Astrocyte of the cerebellum (primary cell): ENCODE measurements at regions not wholly inside any gene's neighbourhood (a gene's known extent, or its start where the extent isn't known, plus 50 kb on each side); places are given as distances from the start of the nearest gene placed in this dataset.

Experiments
- DNase-seq: peaks from one replicate; pipeline ENCODE4 v3.0.0-alpha.2; 2011; ENCODE audit warnings: low read depth
- H3K4me3 ChIP-seq: 2 replicates; pipeline ENCODE4 v1.5.1; 2011; ENCODE audit warnings: mild to moderate bottlenecking, low read depth, low read length, moderate library complexity
- in situ Hi-C: cut with HindIII; loops from 2 replicates; pipeline ENCODE4 v1.10.0; 2017; ENCODE audit warnings: low sequenced_read_pairs
- TF ChIP-seq, protein P1 (sequence below): IDR thresholded peaks from 2 replicates; pipeline ENCODE4 v1.5.1; 2012; ENCODE audit warnings: low read length, low read depth, moderate library complexity, mild to moderate bottlenecking; ENCODE audit errors: missing control alignments

DNA sequence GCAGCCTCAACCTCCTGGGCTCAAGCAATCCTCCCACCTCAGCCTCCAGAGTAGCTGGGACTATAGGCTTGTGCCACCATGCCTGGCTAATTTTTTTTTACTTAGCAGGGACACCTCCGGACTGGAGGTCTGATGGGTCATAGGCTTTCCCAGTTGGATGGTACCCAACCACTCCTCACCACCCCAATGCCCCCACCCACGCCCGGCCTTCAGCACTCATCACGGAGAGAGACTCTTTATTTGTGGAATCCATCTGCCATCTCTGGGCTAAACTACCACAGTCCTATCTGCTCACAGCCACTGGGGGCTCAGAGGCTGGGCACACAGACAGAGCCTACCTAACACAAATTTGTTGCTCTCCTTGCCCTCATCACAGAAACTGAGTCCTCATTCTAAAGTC lies 58.3 kb upstream of the STXBP1 start:
- DNase-seq = no peak
- TF ChIP-seq, protein P1, sequence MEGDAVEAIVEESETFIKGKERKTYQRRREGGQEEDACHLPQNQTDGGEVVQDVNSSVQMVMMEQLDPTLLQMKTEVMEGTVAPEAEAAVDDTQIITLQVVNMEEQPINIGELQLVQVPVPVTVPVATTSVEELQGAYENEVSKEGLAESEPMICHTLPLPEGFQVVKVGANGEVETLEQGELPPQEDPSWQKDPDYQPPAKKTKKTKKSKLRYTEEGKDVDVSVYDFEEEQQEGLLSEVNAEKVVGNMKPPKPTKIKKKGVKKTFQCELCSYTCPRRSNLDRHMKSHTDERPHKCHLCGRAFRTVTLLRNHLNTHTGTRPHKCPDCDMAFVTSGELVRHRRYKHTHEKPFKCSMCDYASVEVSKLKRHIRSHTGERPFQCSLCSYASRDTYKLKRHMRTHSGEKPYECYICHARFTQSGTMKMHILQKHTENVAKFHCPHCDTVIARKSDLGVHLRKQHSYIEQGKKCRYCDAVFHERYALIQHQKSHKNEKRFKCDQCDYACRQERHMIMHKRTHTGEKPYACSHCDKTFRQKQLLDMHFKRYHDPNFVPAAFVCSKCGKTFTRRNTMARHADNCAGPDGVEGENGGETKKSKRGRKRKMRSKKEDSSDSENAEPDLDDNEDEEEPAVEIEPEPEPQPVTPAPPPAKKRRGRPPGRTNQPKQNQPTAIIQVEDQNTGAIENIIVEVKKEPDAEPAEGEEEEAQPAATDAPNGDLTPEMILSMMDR = no peak
- H3K4me3 ChIP-seq = no peak overlapping the region
- in situ Hi-C loops = no loop called here

DNA sequence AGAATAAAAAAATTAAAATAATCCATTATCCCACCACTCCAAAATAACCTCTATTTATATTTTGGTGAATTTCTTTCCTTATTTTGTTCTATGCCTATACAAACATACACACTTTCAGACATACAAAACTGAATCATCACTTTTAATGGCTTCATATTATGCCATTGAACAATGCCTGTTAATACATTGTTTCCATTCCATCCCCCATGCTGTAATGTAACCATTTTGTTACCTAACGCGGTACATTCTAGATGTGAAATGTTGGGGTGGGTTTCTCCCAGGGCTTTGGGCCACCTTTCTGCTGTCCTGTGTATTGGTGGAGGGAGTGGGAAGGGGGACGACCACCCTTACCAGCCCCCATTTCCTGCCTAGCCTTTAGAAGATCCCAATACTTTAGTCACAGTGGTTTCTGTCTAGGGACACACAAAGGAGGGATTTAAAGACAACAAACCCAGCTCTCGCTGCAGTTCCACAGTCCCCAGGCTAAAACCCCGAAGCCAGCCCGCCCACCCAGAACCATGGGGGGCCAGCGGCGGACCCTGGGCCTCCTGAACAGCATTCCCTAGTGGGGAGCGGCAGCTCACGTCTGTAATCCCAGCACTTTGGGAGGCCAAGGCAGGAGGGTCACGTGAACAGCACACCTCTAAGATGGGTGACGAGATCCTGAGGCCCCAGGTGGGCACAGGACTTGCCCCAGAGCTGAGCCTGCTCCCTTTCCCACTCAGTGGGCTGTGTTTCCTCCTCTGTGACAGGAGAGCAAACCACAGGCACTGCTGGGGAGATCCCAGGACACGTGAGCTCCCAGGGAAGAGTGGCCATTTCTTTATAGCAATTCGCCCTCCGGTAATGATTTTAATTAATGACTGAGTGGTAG lies 56.9 kb upstream of the STXBP1 start:
- no peak overlapping the region for H3K4me3 ChIP-seq
- TF ChIP-seq, protein P1 = no peak
- in situ Hi-C loops = no loop called here
- no peak for DNase-seq

DNA sequence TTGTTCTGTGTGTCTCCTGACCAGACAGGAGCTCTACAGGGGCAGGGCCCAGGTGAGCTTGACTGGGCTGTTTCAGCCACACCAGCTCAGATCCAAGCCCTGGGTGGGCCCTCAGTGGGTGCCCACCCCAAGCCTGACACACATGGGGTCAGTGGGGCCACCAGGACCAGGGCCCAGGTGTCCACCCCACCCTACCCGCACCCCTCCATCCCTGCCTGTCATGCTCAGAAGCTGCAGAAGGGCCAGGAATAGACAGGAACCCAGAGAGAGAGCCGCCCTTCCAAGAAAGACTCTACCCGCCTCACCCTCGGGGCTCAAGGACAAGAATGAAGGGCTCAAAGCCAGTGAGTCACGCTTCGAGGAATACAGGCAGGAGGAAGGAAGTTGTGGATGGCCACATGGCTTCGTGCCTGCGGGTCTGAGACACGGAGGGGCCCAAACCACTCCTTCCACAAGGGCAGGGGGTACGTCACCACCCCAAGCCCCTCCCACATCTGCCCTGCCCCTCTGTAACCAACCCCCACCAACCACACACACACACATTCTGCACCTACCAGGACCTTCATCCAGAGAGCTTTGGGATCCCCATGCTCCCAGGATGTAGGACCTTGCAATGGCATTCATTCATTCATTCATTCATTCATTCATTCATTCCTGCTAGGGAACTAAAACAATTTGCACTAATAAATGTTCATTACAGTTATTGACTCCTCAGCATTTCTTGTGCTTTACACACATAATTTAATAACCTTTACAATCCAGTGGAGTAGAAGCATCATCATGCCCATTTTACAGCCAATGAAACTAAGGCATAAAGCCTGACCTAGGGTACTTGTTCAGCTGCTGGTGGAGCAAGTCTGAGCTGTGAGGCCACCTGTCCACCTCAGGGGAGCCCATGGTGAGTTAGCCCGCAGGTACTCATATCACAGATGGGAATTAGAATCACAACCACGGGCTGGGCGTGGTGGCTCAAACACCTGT lies 55.9 kb upstream of the STXBP1 start:
- TF ChIP-seq, protein P1 = no peak
- peak; percentile 91 for DNase-seq

DNA sequence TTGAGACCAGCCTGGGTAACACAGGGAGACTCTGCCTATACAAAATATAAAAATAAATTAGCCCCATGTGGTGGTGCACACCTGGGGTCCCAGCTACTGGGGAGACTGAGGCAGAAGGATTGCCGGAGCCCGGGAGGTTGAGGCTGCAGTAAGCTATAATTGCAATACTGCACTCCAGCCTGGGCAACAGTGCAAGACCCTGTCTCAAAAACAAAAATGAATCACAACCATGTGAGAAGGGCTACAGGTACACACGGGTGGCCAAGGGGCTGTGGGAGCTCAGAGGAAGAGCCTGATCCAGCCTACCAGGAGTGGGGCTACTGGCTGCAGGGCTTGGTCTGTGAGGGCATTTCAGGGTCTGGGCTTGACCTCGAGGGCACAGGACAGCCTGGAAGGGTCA lies 55.2 kb upstream of the STXBP1 start:
- in situ Hi-C loops = no loop called here
- DNase-seq = no peak
- H3K4me3 ChIP-seq = no peak overlapping the region
- TF ChIP-seq, protein P1 = no peak

More for the DNA sequence above, 55.9 kb upstream of the STXBP1 start:
- H3K4me3 ChIP-seq = no peak overlapping the region
- in situ Hi-C loops = no loop called here

DNA sequence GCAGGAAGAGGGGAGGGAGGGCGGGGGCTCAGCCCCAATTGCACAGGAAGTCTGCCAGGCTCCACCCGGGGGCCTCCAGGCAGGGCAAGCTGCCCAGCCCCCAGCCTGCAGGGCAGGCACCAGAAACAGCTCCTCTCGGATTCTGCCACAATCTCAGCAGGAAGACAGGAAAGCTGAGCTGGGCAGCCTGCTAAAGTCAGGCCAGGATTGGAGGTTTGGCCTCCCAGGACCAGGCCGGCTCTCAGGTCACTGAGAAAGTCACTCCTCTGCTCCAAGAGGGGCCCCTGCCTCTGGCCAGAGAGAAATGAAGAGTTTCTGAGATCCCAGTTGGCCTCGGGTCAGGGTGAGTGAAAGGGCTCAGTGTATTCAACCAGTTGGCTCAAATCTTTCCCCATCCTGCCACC lies 54.6 kb upstream of the STXBP1 start:
- DNase-seq = no peak
- TF ChIP-seq, protein P1 = no peak
- in situ Hi-C loops = no loop called here
- no peak overlapping the region for H3K4me3 ChIP-seq

DNA sequence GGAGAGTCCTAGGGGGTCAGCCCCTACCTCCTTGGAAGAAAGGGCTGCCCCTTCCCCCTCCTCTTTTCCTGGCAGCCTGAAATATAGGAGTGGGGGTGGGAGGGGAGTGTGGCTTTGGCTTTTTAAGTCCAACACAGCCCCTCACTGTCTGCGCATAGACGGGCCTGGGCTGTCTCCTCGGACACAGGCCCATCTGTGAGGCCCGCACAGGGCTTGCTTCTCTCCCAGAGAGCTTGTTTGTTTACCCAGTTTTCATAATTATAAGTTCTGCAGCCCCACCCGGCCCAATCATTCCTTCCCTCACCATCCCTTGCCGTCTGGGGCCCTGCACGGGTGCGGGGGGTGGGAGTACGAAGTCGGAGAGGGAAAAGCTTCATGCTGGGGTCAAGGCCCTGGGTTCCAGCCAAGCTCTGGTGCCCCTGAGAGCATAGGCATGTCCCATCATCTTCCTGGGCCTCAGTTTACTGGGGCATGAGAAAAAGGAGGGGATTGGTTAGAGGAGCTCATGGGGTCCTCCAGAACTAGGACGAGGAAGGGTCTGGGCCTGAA lies 54.0 kb upstream of the STXBP1 start:
- TF ChIP-seq, protein P1 = no peak
- H3K4me3 ChIP-seq = no peak overlapping the region
- in situ Hi-C loops = no loop called here
- no peak for DNase-seq
